ENCODE measurements at regions not wholly inside any gene's neighbourhood (a gene's known extent, or its start where the extent isn't known, plus 50 kb on each side); places are given as distances from the start of the nearest gene placed in this dataset.
"Not testable (repeated sequence)": the region's sequence is repeated elsewhere in the genome, so short reads cannot be mapped to it uniquely, and the experiment has no call there.

- H3K4me3 ChIP-seq (ENCODE audit: low read depth, low read length) = no peak overlapping the region
- in situ Hi-C loops (cut with HindIII; ENCODE audit: low sequenced_read_pairs) = no loop called here
- no peak for DNase-seq (ENCODE audit: low read depth)
- no peak for TF ChIP-seq CTCF (IDR thresholded peaks at IDR 0.05; ENCODE audit: low read depth, low read length, missing control alignments)
These were observed 310.9 kb downstream of the TRIM36 start for GRCh38 chr5:114858665-114859437.

DNA sequence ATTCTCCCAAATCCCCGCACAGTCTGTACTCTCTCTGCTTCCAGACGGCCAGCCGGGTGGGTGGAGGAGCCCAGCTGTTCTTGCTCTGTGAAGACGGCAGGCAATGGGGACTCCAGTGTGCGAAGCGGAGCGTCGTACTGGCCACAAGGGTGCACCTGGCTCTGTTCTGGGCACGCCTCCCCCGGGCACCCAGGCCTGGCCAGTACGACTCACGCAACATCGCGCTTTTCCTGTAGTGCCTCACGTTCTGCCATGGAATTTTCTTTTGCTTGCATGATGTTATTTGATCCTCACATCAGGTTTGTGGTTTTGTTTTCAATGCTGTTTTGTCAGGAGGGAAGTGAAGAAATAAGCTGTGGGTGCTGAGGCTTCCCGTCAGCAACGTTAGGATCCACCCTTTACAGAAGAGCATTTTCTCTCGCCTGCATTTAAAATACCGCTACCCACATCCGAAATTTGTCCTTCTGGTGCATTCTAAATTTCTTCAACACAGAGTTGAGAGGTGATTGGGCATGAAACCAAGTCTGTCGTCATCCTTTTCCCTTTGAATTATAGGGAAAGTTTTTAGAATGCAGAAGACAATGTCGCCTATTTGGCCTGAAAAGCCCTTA lies 311.7 kb downstream of the TRIM36 start:
- DNase-seq (ENCODE audit: low read depth) = peak; percentile 18
- in situ Hi-C loops (cut with HindIII; ENCODE audit: low sequenced_read_pairs) = no loop called here
- TF ChIP-seq CTCF (IDR thresholded peaks at IDR 0.05; ENCODE audit: low read depth, low read length, missing control alignments) = no peak
- no peak overlapping the region for H3K4me3 ChIP-seq (ENCODE audit: low read depth, low read length)

DNA sequence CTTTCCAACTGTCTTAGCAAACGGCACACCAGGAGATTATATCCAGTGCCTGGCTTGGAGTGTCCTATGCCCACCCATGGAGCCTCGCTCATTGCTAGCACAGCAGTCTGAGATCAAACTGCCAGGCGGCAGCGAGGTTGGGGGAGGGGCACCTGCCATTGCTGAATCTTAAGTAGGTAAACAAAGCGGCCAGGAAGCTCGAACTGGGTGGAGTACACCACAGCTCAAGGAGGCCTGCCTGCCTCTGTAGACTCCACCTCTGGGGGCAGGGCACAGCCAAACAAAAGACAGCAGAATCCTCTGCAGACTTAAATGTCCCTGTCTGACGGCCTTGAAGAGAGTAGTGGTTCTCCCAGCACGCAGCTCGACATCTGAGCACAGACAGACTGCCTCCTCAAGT lies 325.0 kb downstream of the TRIM36 start:
- DNase-seq (ENCODE audit: low read depth); in situ Hi-C loops (cut with HindIII; ENCODE audit: low sequenced_read_pairs): not testable (repeated sequence)

DNA sequence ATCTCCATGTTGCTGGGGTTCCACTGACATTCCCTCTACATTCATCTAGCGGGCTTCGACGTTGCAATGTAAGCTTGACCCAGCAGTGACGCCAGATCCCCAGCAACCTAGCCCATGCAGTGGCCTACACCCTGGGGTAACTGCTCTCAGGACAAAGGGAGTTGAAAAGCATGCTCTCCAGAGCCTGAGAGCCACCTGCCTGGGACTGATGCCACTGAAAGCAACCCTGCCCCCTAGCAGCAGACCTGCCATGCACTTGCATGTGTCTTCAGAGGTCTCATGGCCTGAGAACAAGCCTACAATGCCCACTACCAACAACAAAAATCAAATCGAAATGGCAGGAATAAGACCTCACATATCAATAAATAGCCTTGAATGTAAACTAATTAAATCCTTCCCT lies 330.3 kb downstream of the TRIM36 start:
- no peak for DNase-seq (ENCODE audit: low read depth)
- no peak for TF ChIP-seq CTCF (IDR thresholded peaks at IDR 0.05; ENCODE audit: low read depth, low read length, missing control alignments)
- in situ Hi-C loops (cut with HindIII; ENCODE audit: low sequenced_read_pairs) = no loop called here
- H3K4me3 ChIP-seq (ENCODE audit: low read depth, low read length) = no peak overlapping the region

More for the DNA sequence above, 325.0 kb downstream of the TRIM36 start:
- not testable (repeated sequence) for H3K4me3 ChIP-seq (ENCODE audit: low read depth, low read length)

DNA sequence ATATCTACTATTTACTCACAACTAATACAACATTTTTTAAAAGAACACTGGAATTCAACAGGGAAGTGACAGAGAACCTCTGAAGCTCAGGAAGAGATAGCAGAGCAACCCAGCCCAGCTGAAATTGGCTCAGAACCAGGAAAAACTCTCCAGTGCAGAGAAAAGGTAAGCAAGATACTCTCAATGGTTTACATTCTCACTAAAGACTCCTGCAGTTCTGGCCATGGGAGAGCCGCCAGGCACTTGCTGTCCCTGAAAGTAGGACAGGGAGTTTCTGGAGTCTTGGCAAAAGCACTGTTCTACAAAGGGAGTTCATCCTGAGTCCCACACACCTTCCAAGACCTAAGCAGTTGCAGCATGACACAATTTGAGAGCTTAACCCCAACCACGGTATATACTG lies 330.8 kb downstream of the TRIM36 start:
- in situ Hi-C loops (cut with HindIII; ENCODE audit: low sequenced_read_pairs) = no loop called here
- no peak overlapping the region for H3K4me3 ChIP-seq (ENCODE audit: low read depth, low read length)
- DNase-seq (ENCODE audit: low read depth) = no peak
- no peak for TF ChIP-seq CTCF (IDR thresholded peaks at IDR 0.05; ENCODE audit: low read depth, low read length, missing control alignments)

- DNase-seq (ENCODE audit: low read depth) = no peak
- in situ Hi-C loops (cut with HindIII; ENCODE audit: low sequenced_read_pairs) = no loop called here
- TF ChIP-seq CTCF (IDR thresholded peaks at IDR 0.05; ENCODE audit: low read depth, low read length, missing control alignments) = no peak
- no peak overlapping the region for H3K4me3 ChIP-seq (ENCODE audit: low read depth, low read length)
These were observed 339.6 kb downstream of the TRIM36 start for GRCh38 chr5:114830114-114830513.

DNA sequence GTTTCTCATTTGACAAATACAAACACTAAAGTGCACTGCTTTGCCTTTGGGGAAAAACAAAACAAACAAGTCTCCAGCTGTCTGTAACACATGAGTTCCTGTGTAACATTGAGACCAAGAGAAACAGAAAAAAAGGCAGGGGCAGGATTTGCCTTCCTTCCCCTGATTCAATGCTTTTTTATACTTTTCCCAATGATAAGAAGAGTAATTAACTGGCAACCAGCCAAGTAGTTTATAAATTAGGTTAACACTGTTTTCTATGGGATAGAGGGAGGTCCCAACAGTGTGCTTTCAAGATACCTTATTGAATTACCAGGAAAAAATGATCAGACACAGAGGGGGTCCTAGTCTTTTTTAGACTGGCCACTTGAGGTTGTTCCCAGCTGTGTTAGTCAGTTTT lies 346.8 kb downstream of the TRIM36 start:
- H3K4me3 ChIP-seq (ENCODE audit: low read depth, low read length) = no peak overlapping the region
- TF ChIP-seq CTCF (IDR thresholded peaks at IDR 0.05; ENCODE audit: low read depth, low read length, missing control alignments) = no peak
- DNase-seq (ENCODE audit: low read depth) = no peak
- in situ Hi-C loops (cut with HindIII; ENCODE audit: low sequenced_read_pairs) = no loop called here

Data from astrocyte of the cerebellum (primary cell).